Ishikawa (cell line): ENCODE measurements at regions not wholly inside any gene's neighbourhood (a gene's known extent, or its start where the extent isn't known, plus 50 kb on each side); places are given as distances from the start of the nearest gene placed in this dataset.

ENCODE experiments used
- CEBPB ChIP-seq: IDR thresholded peaks from 2 replicates; pipeline ENCODE4 v1.6.1; 2012
- CREB1 ChIP-seq: IDR thresholded peaks from 2 replicates; pipeline ENCODE4 v1.6.1; 2012; ENCODE audit warnings: low read depth
- EGR1 ChIP-seq: IDR thresholded peaks from 2 replicates; pipeline ENCODE4 v1.6.1; 2012
- EP300 ChIP-seq: IDR thresholded peaks from 2 replicates; pipeline ENCODE4 v1.6.1; 2012; ENCODE audit warnings: borderline replicate concordance
- MAX ChIP-seq: IDR thresholded peaks from 2 replicates; pipeline ENCODE4 v1.6.1; 2012
- RAD21 ChIP-seq: IDR thresholded peaks from 2 replicates; pipeline ENCODE4 v1.6.1; 2012; ENCODE audit warnings: low read depth
- REST ChIP-seq: IDR thresholded peaks from 2 replicates; pipeline ENCODE4 v1.6.1; 2012; ENCODE audit warnings: low read depth, mild to moderate bottlenecking
- TAF1 ChIP-seq: IDR thresholded peaks from 2 replicates; pipeline ENCODE4 v1.6.1; 2012; ENCODE audit warnings: low read depth, mild to moderate bottlenecking
- TCF12 ChIP-seq: IDR thresholded peaks from 2 replicates; pipeline ENCODE4 v1.6.1; 2012; ENCODE audit warnings: low read depth

GRCh38 chr21:41578716-41579115 lies 70.8 kb upstream of the TMPRSS2 start:
- TF ChIP-seq RAD21, result no peak
- TF ChIP-seq CEBPB, result no peak
- no peak for TF ChIP-seq TAF1
- no peak for TF ChIP-seq REST
- no peak for TF ChIP-seq EP300
- no peak for TF ChIP-seq TCF12
- no peak for TF ChIP-seq MAX
- no peak for TF ChIP-seq EGR1
- no peak for TF ChIP-seq CREB1
